Smooth muscle cell (in vitro differentiated cells): ENCODE measurements at regions not wholly inside any gene's neighbourhood (a gene's known extent, or its start where the extent isn't known, plus 50 kb on each side); places are given as distances from the start of the nearest gene placed in this dataset.

ENCODE experiments used
- DNase-seq: peaks from one replicate; lab custom pipeline; 2025; ENCODE audit not compliant: unreplicated experiment; lab: John Stamatoyannopoulos, UW
- H2AFZ ChIP-seq: fragments of 200-600 bp; sonication (generic); 2 replicates; pipeline ENCODE4 v1.6.0; 2016; ENCODE audit warnings: antibody characterized with exemption, low read depth, mild to moderate bottlenecking
- H3F3A ChIP-seq: fragments of 200-600 bp; sonication (generic); 2 replicates; pipeline ENCODE4 v1.6.0; 2017; ENCODE audit warnings: antibody characterized with exemption, low read depth
- H3K27ac ChIP-seq: fragments of 200-600 bp; sonication (generic); 2 replicates; pipeline ENCODE4 v1.5.1; 2016; ENCODE audit warnings: low read depth, mild to moderate bottlenecking
- H3K27me3 ChIP-seq: fragments of 200-600 bp; sonication (generic); 2 replicates; pipeline ENCODE4 v1.6.1; 2016; ENCODE audit warnings: low read depth, mild to moderate bottlenecking
- H3K36me3 ChIP-seq: fragments of 200-600 bp; sonication (generic); 2 replicates; pipeline ENCODE4 v1.5.1; 2016; ENCODE audit warnings: low read depth
- H3K4me1 ChIP-seq: fragments of 200-600 bp; sonication (generic); 2 replicates; pipeline ENCODE4 v1.5.1; 2016; ENCODE audit warnings: low read depth
- H3K4me2 ChIP-seq: fragments of 200-600 bp; sonication (generic); 2 replicates; pipeline ENCODE4 v1.6.0; 2016; ENCODE audit warnings: mild to moderate bottlenecking
- H3K4me3 ChIP-seq: fragments of 200-600 bp; sonication (generic); 2 replicates; pipeline ENCODE4 v1.5.1; 2016; ENCODE audit warnings: mild to moderate bottlenecking
- H3K79me2 ChIP-seq: fragments of 200-600 bp; sonication (generic); 2 replicates; pipeline ENCODE4 v1.6.0; 2016; ENCODE audit warnings: low read depth, mild to moderate bottlenecking
- H3K9ac ChIP-seq: fragments of 200-600 bp; sonication (generic); 2 replicates; pipeline ENCODE4 v1.6.0; 2016; ENCODE audit warnings: low read depth
- H3K9me3 ChIP-seq: fragments of 200-600 bp; sonication (generic); replicated peaks from 2 replicates; pipeline ENCODE4 v1.5.1; 2016; ENCODE audit warnings: low read depth
- H4K20me1 ChIP-seq: fragments of 200-600 bp; sonication (generic); 2 replicates; pipeline ENCODE4 v1.6.0; 2016; ENCODE audit warnings: low read depth
- WGBS: methylation state at CpG from one replicate; pipeline ENCODE4 v1.1.7; 2016; ENCODE audit warnings: low lambda C conversion rate; 5-methylcytosine and 5-hydroxymethylcytosine counted together
- TF ChIP-seq, protein P1 (sequence below): fragments of 200-600 bp; sonication (generic); IDR thresholded peaks from 2 replicates; pipeline ENCODE4 v1.5.1; 2017; ENCODE audit warnings: borderline replicate concordance, mild to moderate bottlenecking, antibody characterized with exemption; ENCODE audit not compliant: insufficient read depth, poor library complexity, severe bottlenecking

DNA sequence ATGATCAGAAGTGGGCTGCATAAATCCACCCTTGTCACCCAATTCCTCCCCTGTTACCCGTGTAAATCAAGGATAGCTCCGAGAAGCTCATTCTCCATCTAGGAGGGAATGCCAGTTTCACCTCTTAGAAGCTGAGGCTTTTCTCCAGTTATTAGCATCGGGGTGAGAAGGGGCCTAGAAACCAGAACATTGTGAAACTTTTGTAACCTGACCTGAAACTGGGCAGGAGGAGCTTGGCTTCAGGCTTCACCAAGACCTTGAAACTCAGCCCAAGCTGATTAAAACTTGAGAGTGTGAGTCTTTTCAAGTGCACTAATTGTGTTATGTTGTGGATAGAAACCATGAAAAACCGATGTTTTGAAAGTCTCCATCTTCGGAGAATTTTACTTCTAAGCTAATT, 103.1 kb downstream of the BMP2 start:
- no peak overlapping the region for H3K4me2 ChIP-seq
- no peak overlapping the region for H3K4me3 ChIP-seq
- no peaks in the 10 kb centered on the region for H3F3A ChIP-seq
- H3K9ac ChIP-seq, result no peak overlapping the region
- no peaks in the 10 kb centered on the region for H4K20me1 ChIP-seq
- no peak overlapping the region for H3K27ac ChIP-seq
- H3K36me3 ChIP-seq, result no peaks in the 10 kb centered on the region
- no peaks in the 10 kb centered on the region for H3K79me2 ChIP-seq
- H3K27me3 ChIP-seq, result peaks cover 13% of the 10 kb centered on the region
- no peak for DNase-seq
- H2AFZ ChIP-seq, result no peak overlapping the region
- no peaks in the 10 kb centered on the region for H3K9me3 ChIP-seq
- TF ChIP-seq, protein P1, sequence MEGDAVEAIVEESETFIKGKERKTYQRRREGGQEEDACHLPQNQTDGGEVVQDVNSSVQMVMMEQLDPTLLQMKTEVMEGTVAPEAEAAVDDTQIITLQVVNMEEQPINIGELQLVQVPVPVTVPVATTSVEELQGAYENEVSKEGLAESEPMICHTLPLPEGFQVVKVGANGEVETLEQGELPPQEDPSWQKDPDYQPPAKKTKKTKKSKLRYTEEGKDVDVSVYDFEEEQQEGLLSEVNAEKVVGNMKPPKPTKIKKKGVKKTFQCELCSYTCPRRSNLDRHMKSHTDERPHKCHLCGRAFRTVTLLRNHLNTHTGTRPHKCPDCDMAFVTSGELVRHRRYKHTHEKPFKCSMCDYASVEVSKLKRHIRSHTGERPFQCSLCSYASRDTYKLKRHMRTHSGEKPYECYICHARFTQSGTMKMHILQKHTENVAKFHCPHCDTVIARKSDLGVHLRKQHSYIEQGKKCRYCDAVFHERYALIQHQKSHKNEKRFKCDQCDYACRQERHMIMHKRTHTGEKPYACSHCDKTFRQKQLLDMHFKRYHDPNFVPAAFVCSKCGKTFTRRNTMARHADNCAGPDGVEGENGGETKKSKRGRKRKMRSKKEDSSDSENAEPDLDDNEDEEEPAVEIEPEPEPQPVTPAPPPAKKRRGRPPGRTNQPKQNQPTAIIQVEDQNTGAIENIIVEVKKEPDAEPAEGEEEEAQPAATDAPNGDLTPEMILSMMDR, result no peak
- H3K4me1 ChIP-seq, result no peaks in the 10 kb centered on the region
- 58% methylated on average over 5 of the region's 5 CpGs for WGBS

DNA sequence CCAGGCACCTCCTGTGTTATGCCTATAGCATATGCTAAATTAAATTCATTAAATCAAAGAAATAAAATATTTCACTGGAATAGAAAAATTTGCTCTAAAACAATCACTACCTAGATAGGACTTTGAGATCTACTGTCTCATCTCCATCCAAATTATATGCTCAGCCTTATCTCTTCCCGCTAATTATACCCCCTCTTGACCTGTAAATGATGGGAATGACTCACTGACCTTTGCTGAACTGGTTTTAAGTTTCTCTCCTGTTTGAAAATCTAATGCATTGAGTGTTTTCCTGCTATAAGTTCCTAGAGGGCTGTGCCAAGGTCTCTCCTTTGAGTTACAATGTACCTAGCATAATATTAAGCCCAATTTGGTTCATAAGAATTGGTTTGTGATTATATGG, 110.1 kb downstream of the BMP2 start:
- no peak overlapping the region for H3K9ac ChIP-seq
- H3K27me3 ChIP-seq, result peaks cover 4% of the 10 kb centered on the region
- H3K36me3 ChIP-seq, result no peaks in the 10 kb centered on the region
- H3K4me2 ChIP-seq, result no peak overlapping the region
- no peaks in the 10 kb centered on the region for H3K4me1 ChIP-seq
- no peaks in the 10 kb centered on the region for H4K20me1 ChIP-seq
- no peak overlapping the region for H2AFZ ChIP-seq
- TF ChIP-seq, protein P1, result no peak
- H3K79me2 ChIP-seq, result no peaks in the 10 kb centered on the region
- DNase-seq, result no peak
- H3K4me3 ChIP-seq, result no peak overlapping the region
- H3K9me3 ChIP-seq, result no peaks in the 10 kb centered on the region
- WGBS, result 47% methylated on average over 1 of the region's 1 CpG
- H3K27ac ChIP-seq, result no peak overlapping the region
- H3F3A ChIP-seq, result no peaks in the 10 kb centered on the region

DNA sequence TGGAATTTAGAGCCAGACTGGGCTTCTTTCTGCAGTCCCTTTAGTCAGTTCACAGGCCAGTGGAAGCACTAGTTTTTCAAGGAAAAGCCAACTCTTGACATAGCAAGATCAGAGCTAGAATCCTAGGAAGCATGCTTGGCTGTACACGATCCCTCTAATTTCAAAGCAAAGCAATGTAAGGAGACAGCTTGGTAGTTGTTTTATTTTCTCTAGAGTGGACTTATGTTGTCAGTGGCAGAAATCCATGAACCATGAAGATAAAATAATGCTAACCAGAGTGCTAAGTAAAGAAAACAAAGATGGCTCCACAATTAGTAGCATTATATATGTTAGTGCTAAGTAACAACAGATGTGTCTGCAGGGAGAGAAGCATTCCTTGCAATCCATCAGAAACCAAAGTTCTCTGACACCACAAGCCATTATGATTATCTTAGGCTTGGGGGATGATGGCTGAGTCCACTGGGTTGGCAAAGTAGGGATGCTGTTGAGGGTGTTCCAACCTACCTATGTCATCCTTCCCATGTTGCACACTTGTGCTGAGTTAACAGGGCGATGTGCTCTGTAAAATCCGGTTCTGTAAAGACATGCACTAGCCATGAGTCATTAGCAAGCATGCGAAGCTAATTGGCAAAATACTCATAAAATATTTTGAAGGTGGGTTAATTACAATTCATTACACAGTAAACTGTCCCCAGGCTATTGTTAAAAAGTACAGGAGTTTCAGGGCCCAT, 115.2 kb downstream of the BMP2 start:
- Histone ChIP-seq H3K27ac (peak overlapping the region; percentile 57), H2AFZ (no peak overlapping the region), H3K36me3 (no peaks in the 10 kb centered on the region), H3K4me2 (peak overlapping the region; percentile 45), H3K27me3 (no peaks in the 10 kb centered on the region), H3K4me1 (peaks cover 18% of the 10 kb centered on the region), H3K79me2 (no peaks in the 10 kb centered on the region), H3K4me3 (no peak overlapping the region), H3K9me3 (no peaks in the 10 kb centered on the region), H3K9ac (no peak overlapping the region), H3F3A (peaks cover 3% of the 10 kb centered on the region), H4K20me1 (no peaks in the 10 kb centered on the region)
- TF ChIP-seq, protein P1, result no peak
- 24% methylated on average over 4 of the region's 4 CpGs for WGBS
- no peak for DNase-seq

DNA sequence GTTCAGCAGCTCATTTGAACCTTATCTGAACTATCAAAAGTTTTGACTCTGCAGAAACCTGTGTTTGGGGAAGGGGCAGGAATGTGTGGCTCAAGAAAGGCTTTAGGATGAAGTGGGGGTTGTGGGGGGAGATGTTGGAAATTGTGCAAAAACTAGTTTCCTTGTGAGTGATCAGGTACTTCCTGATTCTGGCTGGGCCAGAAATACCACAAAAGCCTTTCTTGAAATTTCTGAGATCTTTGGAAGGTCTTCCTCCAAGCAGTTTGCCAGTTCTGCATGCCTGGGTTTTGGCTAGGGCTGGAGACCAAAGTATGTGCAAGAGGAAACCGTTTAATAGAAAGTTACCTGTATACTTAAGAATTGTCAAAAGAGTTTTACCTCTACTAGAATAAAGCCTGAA, 116.6 kb downstream of the BMP2 start:
- no peak overlapping the region for H2AFZ ChIP-seq
- 92% methylated on average over 1 of the region's 1 CpG for WGBS
- no peaks in the 10 kb centered on the region for H3K9me3 ChIP-seq
- peaks cover 3% of the 10 kb centered on the region for H3F3A ChIP-seq
- H3K27me3 ChIP-seq, result no peaks in the 10 kb centered on the region
- TF ChIP-seq, protein P1, result no peak
- no peak overlapping the region for H3K27ac ChIP-seq
- no peaks in the 10 kb centered on the region for H3K79me2 ChIP-seq
- H3K9ac ChIP-seq, result no peak overlapping the region
- no peaks in the 10 kb centered on the region for H3K36me3 ChIP-seq
- H3K4me1 ChIP-seq, result peaks cover 19% of the 10 kb centered on the region
- H3K4me2 ChIP-seq, result no peak overlapping the region
- H4K20me1 ChIP-seq, result no peaks in the 10 kb centered on the region
- no peak for DNase-seq
- no peak overlapping the region for H3K4me3 ChIP-seq
